ENCODE measurements at regions not wholly inside any gene's neighbourhood (a gene's known extent, or its start where the extent isn't known, plus 50 kb on each side); places are given as distances from the start of the nearest gene placed in this dataset.

DNA sequence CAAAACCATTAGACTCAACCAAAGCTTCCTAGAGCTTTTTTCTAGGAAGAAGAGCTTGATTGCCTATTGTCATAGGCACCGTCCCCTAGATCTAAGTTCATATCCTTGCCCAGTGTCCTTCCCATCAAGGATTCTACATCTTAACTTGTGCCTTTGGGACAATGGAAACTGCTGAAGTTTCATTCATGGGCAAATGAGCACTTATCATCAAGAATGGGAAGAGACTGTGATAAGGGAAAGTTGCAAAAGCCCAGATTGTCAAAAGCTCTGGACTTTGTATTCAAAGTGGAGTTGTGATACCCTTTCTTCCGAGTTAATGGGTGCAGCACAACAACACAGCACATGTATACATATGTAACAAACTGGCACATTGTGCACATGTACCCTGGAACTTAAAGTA, 503.0 kb upstream of the KLHL29 start:
- Histone ChIP-seq H3K9me3 (ENCODE audit: control insufficient read depth, insufficient read depth, low read length) (no peaks in the 10 kb centered on the region), H3K79me2 (ENCODE audit: control insufficient read depth, low read length) (no peaks in the 10 kb centered on the region), H4K20me1 (ENCODE audit: control insufficient read depth, insufficient read depth, low read depth, low read length) (no peaks in the 10 kb centered on the region), H3F3A (ENCODE audit: control insufficient read depth, insufficient read depth) (no peaks in the 10 kb centered on the region), H3K4me3 (ENCODE audit: low read length) (no peak overlapping the region), H3K27ac (ENCODE audit: low read depth, low read length) (no peak overlapping the region), H3K9me2 (replicated peaks; ENCODE audit: control insufficient read depth, low read length) (no peaks in the 10 kb centered on the region), H3K36me3 (ENCODE audit: control insufficient read depth, low read length) (no peaks in the 10 kb centered on the region), H3K27me3 (ENCODE audit: control insufficient read depth, low read length) (no peaks in the 10 kb centered on the region), H3K4me1 (ENCODE audit: control insufficient read depth, low read length) (no peaks in the 10 kb centered on the region), H3K4me2 (ENCODE audit: low read length) (no peak overlapping the region)
- TF ChIP-seq, protein P1, sequence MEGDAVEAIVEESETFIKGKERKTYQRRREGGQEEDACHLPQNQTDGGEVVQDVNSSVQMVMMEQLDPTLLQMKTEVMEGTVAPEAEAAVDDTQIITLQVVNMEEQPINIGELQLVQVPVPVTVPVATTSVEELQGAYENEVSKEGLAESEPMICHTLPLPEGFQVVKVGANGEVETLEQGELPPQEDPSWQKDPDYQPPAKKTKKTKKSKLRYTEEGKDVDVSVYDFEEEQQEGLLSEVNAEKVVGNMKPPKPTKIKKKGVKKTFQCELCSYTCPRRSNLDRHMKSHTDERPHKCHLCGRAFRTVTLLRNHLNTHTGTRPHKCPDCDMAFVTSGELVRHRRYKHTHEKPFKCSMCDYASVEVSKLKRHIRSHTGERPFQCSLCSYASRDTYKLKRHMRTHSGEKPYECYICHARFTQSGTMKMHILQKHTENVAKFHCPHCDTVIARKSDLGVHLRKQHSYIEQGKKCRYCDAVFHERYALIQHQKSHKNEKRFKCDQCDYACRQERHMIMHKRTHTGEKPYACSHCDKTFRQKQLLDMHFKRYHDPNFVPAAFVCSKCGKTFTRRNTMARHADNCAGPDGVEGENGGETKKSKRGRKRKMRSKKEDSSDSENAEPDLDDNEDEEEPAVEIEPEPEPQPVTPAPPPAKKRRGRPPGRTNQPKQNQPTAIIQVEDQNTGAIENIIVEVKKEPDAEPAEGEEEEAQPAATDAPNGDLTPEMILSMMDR (IDR thresholded peaks at IDR 0.05; ENCODE audit: low read depth, low read length, poor library complexity, severe bottlenecking) = no peak
- no peak for TF ChIP-seq EZH2phosphoT487 (IDR thresholded peaks at IDR 0.05; ENCODE audit: borderline replicate concordance, low read length)

DNA sequence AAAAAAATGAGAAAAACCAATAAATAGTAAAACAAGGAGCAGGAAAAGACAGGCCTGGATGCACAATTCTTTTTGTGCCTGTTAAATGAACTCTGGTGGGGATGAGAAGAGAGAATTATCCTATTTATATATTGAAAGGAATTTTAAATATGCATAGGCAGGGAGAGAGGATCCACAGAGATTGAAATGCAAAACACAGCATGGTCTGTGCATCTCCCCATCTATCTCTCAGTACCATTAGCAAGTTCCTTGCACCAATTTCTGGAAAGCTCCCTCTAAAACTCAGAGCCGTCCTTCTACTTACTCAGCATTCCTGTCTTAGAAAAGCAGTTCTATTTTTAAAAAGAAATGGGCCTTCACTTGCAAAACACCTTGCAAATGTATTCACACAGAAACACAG, 502.3 kb upstream of the KLHL29 start:
- Histone ChIP-seq H3K79me2 (ENCODE audit: control insufficient read depth, low read length) (no peaks in the 10 kb centered on the region), H3K36me3 (ENCODE audit: control insufficient read depth, low read length) (no peaks in the 10 kb centered on the region), H4K20me1 (ENCODE audit: control insufficient read depth, insufficient read depth, low read depth, low read length) (no peaks in the 10 kb centered on the region), H3K4me2 (ENCODE audit: low read length) (no peak overlapping the region), H3K4me3 (ENCODE audit: low read length) (no peak overlapping the region), H3K4me1 (ENCODE audit: control insufficient read depth, low read length) (no peaks in the 10 kb centered on the region), H3K27ac (ENCODE audit: low read depth, low read length) (no peak overlapping the region), H3K27me3 (ENCODE audit: control insufficient read depth, low read length) (no peaks in the 10 kb centered on the region), H3F3A (ENCODE audit: control insufficient read depth, insufficient read depth) (no peaks in the 10 kb centered on the region), H3K9me3 (ENCODE audit: control insufficient read depth, insufficient read depth, low read length) (no peaks in the 10 kb centered on the region), H3K9me2 (replicated peaks; ENCODE audit: control insufficient read depth, low read length) (no peaks in the 10 kb centered on the region)
- no peak for TF ChIP-seq EZH2phosphoT487 (IDR thresholded peaks at IDR 0.05; ENCODE audit: borderline replicate concordance, low read length)
- TF ChIP-seq, protein P1 (IDR thresholded peaks at IDR 0.05; ENCODE audit: low read depth, low read length, poor library complexity, severe bottlenecking) = no peak

DNA sequence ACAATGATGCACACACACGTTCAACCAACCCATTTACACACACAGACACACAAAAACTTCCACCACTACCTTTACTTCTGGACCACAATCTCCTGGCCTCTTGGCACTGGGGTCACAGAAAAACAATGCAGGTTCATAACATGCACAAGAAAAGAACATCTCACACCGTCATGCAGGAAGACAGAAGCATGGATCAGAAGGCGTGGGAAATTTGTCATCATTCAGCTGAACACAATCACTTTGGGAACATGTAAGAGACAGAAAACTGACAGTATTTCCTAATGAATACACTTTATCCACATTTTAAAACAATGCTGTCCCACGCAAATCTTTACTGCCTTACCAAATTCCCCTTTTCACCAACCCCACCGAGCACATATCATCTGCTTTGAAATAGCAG, 501.9 kb upstream of the KLHL29 start:
- Histone ChIP-seq H3K4me1 (ENCODE audit: control insufficient read depth, low read length) (no peaks in the 10 kb centered on the region), H3K79me2 (ENCODE audit: control insufficient read depth, low read length) (no peaks in the 10 kb centered on the region), H3K36me3 (ENCODE audit: control insufficient read depth, low read length) (no peaks in the 10 kb centered on the region), H3F3A (ENCODE audit: control insufficient read depth, insufficient read depth) (no peaks in the 10 kb centered on the region), H3K27ac (ENCODE audit: low read depth, low read length) (no peak overlapping the region), H3K9me2 (replicated peaks; ENCODE audit: control insufficient read depth, low read length) (no peaks in the 10 kb centered on the region), H3K4me2 (ENCODE audit: low read length) (no peak overlapping the region), H4K20me1 (ENCODE audit: control insufficient read depth, insufficient read depth, low read depth, low read length) (no peaks in the 10 kb centered on the region), H3K9me3 (ENCODE audit: control insufficient read depth, insufficient read depth, low read length) (no peaks in the 10 kb centered on the region), H3K4me3 (ENCODE audit: low read length) (no peak overlapping the region), H3K27me3 (ENCODE audit: control insufficient read depth, low read length) (no peaks in the 10 kb centered on the region)
- TF ChIP-seq, protein P1 (IDR thresholded peaks at IDR 0.05; ENCODE audit: low read depth, low read length, poor library complexity, severe bottlenecking) = no peak
- TF ChIP-seq EZH2phosphoT487 (IDR thresholded peaks at IDR 0.05; ENCODE audit: borderline replicate concordance, low read length) = no peak

DNA sequence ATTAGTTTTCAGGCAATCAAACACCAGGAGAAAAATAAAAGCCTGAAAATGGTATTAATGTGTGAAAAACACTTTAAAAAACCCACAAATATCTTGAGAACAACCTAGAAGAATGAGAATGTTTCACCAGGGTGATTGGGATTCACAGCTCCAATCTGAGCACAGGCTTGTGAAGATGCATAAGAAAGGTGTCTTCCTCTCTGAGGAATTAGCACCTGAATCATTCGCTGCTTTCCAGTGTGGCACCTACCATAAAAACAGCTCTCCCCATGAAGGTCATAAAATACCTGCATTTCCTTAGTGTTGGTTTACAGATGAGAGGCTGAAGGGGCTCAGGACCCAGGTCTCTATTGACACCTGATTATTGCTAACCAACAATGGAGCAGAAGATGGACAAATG, 499.7 kb upstream of the KLHL29 start:
- H3K4me3 ChIP-seq (ENCODE audit: low read length) = no peak overlapping the region
- no peaks in the 10 kb centered on the region for H3K4me1 ChIP-seq (ENCODE audit: control insufficient read depth, low read length)
- H4K20me1 ChIP-seq (ENCODE audit: control insufficient read depth, insufficient read depth, low read depth, low read length) = no peaks in the 10 kb centered on the region
- H3K9me2 ChIP-seq (replicated peaks; ENCODE audit: control insufficient read depth, low read length) = no peaks in the 10 kb centered on the region
- H3K79me2 ChIP-seq (ENCODE audit: control insufficient read depth, low read length) = no peaks in the 10 kb centered on the region
- no peaks in the 10 kb centered on the region for H3K36me3 ChIP-seq (ENCODE audit: control insufficient read depth, low read length)
- TF ChIP-seq EZH2phosphoT487 (IDR thresholded peaks at IDR 0.05; ENCODE audit: borderline replicate concordance, low read length) = no peak
- TF ChIP-seq, protein P1 (IDR thresholded peaks at IDR 0.05; ENCODE audit: low read depth, low read length, poor library complexity, severe bottlenecking) = no peak
- H3K4me2 ChIP-seq (ENCODE audit: low read length) = no peak overlapping the region
- H3K27ac ChIP-seq (ENCODE audit: low read depth, low read length) = no peak overlapping the region
- no peaks in the 10 kb centered on the region for H3F3A ChIP-seq (ENCODE audit: control insufficient read depth, insufficient read depth)
- no peaks in the 10 kb centered on the region for H3K9me3 ChIP-seq (ENCODE audit: control insufficient read depth, insufficient read depth, low read length)
- no peaks in the 10 kb centered on the region for H3K27me3 ChIP-seq (ENCODE audit: control insufficient read depth, low read length)
